Right lobe of liver (tissue), 6 donors: ENCODE measurements at regions not wholly inside any gene's neighbourhood (a gene's known extent, or its start where the extent isn't known, plus 50 kb on each side); places are given as distances from the start of the nearest gene placed in this dataset.

Experiments
- ATAC-seq, 4 donors: fragments of 200-7000 bp; cut with Tn5 transposase; one replicate each; pipeline ENCODE4 v1.9.1; 2020; ENCODE audit warnings: mild to moderate bottlenecking in 4 of 4, moderate library complexity in 4 of 4
- DNase-seq, 3 donors: peaks; one replicate each; pipeline ENCODE4 v3.0.0-alpha.2; 2020
- H3K27ac ChIP-seq, 3 donors: fragments of 200-600 bp; one replicate each; pipeline ENCODE4 v1.8.0; 2022
- H3K27me3 ChIP-seq, 2 donors: fragments of 200-600 bp; one replicate each; pipeline ENCODE4 v1.8.0; 2022
- H3K36me3 ChIP-seq, 4 donors: fragments of 200-600 bp; sonication (generic) in 1 of 4; one replicate each; pipeline versions ENCODE4 v1.5.1 to v1.8.0; 2017 to 2022; ENCODE audit warnings: control low read depth in 1 of 4
- H3K4me1 ChIP-seq, 4 donors: fragments of 200-600 bp; sonication (generic) in 1 of 4; one replicate each; pipeline versions ENCODE4 v1.5.1 to v1.8.0; 2017 to 2022; ENCODE audit warnings: control low read depth in 1 of 4
- H3K4me3 ChIP-seq, 3 donors: fragments of 200-600 bp; one replicate each; pipeline ENCODE4 v1.8.0; 2022
- H3K9me3 ChIP-seq, 4 donors: fragments of 200-600 bp; sonication (generic) in 1 of 4; one replicate each; pipeline versions ENCODE4 v1.5.1 to v1.8.0; 2017 to 2022; ENCODE audit warnings: control low read depth in 1 of 4
- POLR2A ChIP-seq: fragments of 450-650 bp; IDR thresholded peaks from one replicate; pipeline ENCODE4 v1.6.1; 2017; ENCODE audit warnings: antibody characterized with exemption, mild to moderate bottlenecking
- WGBS: methylation state at CpG from one replicate; pipeline ENCODE4 v1.1.6; 2018; ENCODE audit warnings: low coverage, low lambda C conversion rate; ENCODE audit not compliant: insufficient coverage; ENCODE audit errors: missing lambda C conversion rate; 5-methylcytosine and 5-hydroxymethylcytosine counted together
- intact Hi-C, 2 donors: fragments of 100-400 bp; cut with DNase I; formaldehyde crosslinking; loops; one replicate each; pipeline versions ENCODE4 v1.11.2 to v1.14.1; 2022
- TF ChIP-seq, protein P1 (sequence below), 4 donors: fragments of 200-600 bp in 3 of 4; fragments of 450-650 bp in 1 of 4; IDR thresholded peaks; one replicate each; pipeline versions ENCODE4 v1.5.1 to v1.8.0; 2016 to 2022; ENCODE audit warnings: antibody characterized with exemption in 4 of 4, mild to moderate bottlenecking in 2 of 4
- donor health status: DM: no; HTN: yes; CAD: no.
- donor health status: DM: no; HTN: no; CAD: no.
- donor health status: DM: no; HTN: no; CAD: no.
- donor health status: DM: no; HTN: yes; CAD: no.
- donor health status: DM: no; HTN: yes; CAD: no.

DNA sequence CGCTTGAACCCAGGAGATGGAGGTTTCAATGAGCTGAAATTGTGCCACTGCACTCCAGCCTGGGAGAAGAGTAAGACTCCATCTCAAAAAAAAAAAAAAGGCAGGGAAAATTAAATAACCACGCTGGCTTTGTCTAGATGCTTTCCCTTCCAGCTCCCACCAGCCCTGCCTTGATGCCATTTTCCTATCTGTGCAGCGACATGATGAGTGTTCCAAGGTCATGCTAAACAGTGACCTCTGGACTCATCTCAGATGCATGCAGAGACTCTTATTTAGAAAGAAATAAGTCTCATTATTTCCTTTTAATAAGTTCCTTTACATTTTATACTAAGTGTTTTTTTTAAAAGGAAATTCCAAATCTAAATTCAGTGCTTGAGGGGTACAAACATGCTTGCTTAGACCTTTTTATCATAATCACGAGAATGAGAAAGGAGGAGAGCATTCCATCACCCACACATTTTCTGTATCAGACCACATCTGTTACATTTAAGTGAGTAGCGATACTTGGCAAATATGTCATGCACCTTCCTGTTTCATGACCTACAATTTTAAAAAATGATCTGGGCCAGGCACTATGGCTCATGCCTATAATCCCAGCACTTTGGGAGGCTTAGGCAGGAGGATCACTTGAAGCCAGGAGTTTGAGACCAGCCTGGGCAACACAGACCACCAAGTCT, 101.1 kb upstream of the RREB1 start:
- H3K4me3 ChIP-seq, result no peak overlapping the region
- no peak for TF ChIP-seq POLR2A
- TF ChIP-seq, protein P1, sequence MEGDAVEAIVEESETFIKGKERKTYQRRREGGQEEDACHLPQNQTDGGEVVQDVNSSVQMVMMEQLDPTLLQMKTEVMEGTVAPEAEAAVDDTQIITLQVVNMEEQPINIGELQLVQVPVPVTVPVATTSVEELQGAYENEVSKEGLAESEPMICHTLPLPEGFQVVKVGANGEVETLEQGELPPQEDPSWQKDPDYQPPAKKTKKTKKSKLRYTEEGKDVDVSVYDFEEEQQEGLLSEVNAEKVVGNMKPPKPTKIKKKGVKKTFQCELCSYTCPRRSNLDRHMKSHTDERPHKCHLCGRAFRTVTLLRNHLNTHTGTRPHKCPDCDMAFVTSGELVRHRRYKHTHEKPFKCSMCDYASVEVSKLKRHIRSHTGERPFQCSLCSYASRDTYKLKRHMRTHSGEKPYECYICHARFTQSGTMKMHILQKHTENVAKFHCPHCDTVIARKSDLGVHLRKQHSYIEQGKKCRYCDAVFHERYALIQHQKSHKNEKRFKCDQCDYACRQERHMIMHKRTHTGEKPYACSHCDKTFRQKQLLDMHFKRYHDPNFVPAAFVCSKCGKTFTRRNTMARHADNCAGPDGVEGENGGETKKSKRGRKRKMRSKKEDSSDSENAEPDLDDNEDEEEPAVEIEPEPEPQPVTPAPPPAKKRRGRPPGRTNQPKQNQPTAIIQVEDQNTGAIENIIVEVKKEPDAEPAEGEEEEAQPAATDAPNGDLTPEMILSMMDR (IDR thresholded peaks at IDR 0.05), result no peak
- no peak overlapping the region for H3K27ac ChIP-seq
- 84% methylated on average over 5 of the region's 5 CpGs for WGBS
- no peaks in the 10 kb centered on the region for H3K9me3 ChIP-seq
- ATAC-seq, result no peak
- H3K4me1 ChIP-seq, result no peaks in the 10 kb centered on the region
- H3K36me3 ChIP-seq, result no peaks in the 10 kb centered on the region
- intact Hi-C loops, result no loop called here
- no peaks in the 10 kb centered on the region for H3K27me3 ChIP-seq
- no peak for DNase-seq

- Histone ChIP-seq H3K27ac (no peak overlapping the region), H3K27me3 (no peaks in the 10 kb centered on the region), H3K4me1 (no peaks in the 10 kb centered on the region), H3K9me3 (no peaks in the 10 kb centered on the region), H3K36me3 (no peaks in the 10 kb centered on the region), H3K4me3 (no peak overlapping the region)
- no peak for DNase-seq
- WGBS, result 75% methylated on average over 3 of the region's 6 CpGs
- no peak for ATAC-seq
- no peak for TF ChIP-seq POLR2A
- TF ChIP-seq, protein P1 (IDR thresholded peaks at IDR 0.05), result no peak
- intact Hi-C loops, result no loop called here
Measured at GRCh38 chr6:7008451-7008988, 99.2 kb upstream of the RREB1 start.

- Histone ChIP-seq H3K27me3 (no peaks in the 10 kb centered on the region), H3K9me3 (no peaks in the 10 kb centered on the region), H3K4me1 (no peaks in the 10 kb centered on the region), H3K36me3 (no peaks in the 10 kb centered on the region), H3K27ac (no peak overlapping the region), H3K4me3 (no peak overlapping the region)
- no peak for ATAC-seq
- intact Hi-C loops, result no loop called here
- DNase-seq, result no peak
- TF ChIP-seq POLR2A, result no peak
- TF ChIP-seq, protein P1 (IDR thresholded peaks at IDR 0.05), result no peak
- 60% methylated on average over 6 of the region's 8 CpGs for WGBS
Measured at GRCh38 chr6:7016226-7016625, 91.5 kb upstream of the RREB1 start.

DNA sequence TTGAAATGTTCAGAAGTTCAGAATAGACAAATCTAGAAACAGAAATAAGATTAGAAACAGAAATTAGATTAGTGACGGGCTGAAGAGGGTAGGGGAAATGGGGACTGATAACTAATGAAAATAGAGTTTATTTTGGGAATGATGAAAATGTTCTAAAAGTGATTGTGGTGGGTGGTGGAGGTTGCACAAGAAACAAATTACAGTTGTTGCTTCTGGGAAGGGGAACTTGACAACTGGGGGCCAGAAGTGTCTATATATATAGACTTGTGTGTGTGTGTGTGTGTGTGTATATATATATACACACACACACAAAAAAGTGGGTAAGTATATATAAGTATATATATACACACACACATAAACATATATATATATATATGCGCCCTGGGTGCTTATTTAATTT, 86.5 kb upstream of the RREB1 start:
- Histone ChIP-seq H3K36me3 (no peaks in the 10 kb centered on the region), H3K4me1 (no peaks in the 10 kb centered on the region), H3K4me3 (no peak overlapping the region), H3K27me3 (no peaks in the 10 kb centered on the region), H3K27ac (no peak overlapping the region), H3K9me3 (no peaks in the 10 kb centered on the region)
- no peak for DNase-seq
- TF ChIP-seq POLR2A, result no peak
- TF ChIP-seq, protein P1 (IDR thresholded peaks at IDR 0.05), result no peak
- WGBS, result 58% methylated on average over 2 of the region's 2 CpGs
- intact Hi-C loops, result no loop called here
- no peak for ATAC-seq
